ENCODE measurements at regions not wholly inside any gene's neighbourhood (a gene's known extent, or its start where the extent isn't known, plus 50 kb on each side); places are given as distances from the start of the nearest gene placed in this dataset.

DNA sequence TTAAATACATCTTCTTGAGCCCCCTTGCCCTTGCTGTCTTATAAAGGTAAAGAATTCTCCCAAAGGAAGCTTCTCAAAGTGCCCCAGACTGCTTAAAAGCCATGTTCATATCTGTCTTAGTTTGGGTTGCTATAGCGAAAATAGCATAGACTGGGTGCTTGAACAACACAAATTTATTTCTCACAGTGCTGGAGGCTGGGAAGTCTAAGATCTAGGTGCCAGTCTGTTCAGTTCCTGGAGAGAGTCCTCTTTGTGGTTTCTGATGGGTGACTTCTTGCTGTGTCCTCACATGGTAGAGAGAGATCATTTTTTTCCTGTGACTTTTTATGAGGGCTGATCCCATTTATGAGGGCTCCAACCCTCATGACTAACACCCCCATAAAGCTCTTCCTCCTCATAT, 486.7 kb upstream of the ADAMTS16 start:
- DNase-seq: no peak

DNA sequence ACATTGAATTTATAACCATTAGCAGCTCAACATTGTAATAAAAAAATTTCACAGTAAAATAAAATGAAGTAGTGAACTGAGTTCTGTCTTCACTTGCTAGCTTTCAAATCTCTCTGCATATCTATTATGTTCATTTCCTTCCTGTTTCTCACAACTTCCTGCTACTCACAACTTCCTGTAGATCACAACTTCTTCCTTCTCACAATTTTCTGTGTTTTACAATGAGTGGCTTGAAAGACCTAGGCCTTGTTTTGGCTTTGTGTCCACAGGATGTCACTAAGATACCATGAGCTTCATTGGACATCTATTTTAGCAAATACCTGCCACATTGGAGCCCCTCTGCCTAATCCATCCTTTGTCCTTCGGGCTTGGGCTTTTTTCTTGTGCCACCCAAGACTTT, 480.3 kb upstream of the ADAMTS16 start:
- no peak for DNase-seq

DNA sequence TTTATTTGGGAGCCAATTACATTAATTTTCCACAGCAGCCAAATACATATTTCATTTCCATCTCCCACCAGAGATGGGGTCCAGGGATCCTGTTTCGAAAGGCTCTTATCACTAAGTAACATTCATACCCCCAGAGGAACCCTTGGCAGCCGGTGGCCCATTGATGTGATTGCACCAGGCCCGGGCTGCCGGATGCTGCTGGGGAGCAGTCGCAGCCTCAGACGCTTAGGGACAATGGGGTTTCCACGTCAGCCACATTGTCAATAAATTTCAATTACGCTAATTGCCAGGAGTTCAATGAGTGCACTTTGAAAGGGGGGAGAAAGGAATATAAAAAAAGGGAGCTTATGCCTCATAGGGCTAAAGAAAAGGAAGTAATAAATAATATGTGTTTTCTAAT, 478.8 kb upstream of the ADAMTS16 start:
- DNase-seq: no peak

DNA sequence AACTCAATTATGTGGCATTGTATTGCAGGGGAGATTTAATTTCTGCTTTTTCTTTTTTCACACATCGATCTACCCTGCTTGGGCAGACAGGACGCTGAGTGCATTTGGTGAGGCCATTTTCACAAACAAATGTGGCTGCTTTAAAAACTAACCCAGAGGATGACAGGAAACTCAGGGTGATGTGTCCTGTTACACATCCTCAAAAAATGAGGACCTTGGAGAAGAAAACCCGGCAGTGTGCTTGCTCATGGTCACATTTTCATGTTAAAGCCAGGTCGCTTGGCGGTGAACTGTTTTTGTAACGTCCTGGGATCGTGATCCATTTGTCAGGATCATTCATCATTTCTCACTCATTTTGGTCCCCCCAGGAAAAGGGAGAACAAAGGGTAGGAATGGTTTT, 478.3 kb upstream of the ADAMTS16 start:
- DNase-seq: peak; percentile 82

DNA sequence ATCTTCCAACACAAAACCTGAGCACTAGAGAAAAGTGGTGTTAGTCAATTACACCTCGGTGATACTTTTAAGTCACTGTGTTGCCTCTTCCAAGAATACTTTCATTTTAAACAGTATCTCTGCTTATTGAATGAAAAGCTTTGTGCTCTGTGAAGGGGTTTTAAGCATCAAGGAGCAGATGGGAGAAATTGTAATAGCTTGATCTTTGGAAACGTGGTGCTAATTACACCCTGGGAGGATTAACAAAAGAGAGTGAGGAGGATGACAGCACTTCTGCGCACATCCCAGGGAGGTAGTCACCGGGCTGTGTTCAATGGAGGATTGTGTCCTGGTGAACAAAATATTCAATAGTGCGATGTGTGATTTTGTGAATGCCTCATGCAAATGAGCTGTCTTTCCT, 477.4 kb upstream of the ADAMTS16 start:
- DNase-seq: no peak

DNA sequence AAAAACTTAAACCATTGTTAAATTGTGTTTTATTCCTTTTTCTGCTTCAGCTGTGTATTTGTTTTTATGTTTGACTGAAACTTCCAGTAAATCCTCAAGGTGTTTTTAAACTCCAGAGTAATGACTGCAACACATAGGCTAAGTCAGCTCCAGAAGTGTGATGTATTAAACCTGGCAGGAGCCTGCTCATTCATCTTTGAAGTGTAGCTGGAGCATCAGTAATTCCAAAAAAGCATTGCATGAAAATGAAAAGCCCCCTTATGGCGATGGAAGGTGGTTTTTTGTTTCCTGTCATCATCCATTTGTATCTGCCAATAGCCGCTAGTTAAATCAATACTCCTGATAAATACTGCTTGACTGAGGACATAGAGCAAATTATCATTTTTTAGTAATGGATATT, 474.2 kb upstream of the ADAMTS16 start:
- DNase-seq: no peak

DNA sequence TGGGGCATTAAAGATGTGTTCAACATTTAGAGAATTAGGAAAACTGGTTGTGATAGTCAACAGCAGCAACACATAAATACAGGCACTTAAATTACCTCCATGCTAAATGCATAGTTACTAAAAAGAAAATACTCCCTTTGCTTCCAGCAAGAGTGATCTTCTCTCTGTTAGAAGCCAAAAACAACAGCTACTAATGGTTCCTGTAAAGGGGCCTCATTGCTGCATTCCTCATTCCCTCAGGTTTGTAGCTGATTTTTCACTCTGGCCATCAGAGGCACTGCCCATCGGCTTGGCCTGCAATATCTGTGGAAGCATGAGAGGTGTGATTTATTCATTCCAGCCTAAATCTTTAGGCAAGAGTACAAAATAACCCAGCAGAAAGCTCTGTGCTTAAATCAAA, 466.0 kb upstream of the ADAMTS16 start:
- DNase-seq: peak; percentile 9

DNA sequence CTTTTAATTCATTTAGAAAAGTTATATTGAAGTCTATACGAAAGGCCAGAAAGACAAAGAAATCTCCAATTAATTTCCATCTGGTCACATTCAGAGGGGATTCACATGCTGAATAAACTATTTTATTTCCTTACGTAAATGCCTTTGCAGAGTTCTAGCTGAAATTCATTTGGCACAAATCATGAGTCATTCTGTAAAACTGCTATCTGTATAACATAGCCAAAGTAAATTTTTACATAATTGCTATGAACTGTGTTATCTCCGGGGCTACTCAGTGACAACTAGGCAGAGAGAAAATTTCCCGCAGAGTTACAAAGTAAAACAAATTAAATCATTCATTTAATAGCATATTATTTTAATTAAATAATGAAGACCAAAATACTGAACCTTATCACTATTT, 463.2 kb upstream of the ADAMTS16 start:
- DNase-seq: peak; percentile 67

DNA sequence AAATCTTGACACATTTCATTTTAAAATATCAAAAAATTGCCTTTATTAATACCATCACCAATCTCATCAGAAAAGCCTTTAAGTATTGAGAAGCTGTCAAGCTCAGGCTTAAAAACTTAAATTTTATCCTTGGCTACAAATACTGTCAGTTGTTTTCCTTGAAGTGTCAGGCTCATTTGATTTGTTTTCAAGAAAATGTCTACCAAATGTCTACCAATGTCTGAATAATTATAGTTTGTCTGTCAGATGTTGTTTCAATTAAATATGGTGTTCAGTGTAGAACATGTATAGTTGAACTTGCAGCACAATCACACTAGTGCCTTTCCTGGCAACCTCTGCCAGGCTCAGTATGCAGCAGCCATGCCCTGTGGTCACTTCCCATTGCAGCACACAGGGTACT, 455.2 kb upstream of the ADAMTS16 start:
- DNase-seq: no peak

DNA sequence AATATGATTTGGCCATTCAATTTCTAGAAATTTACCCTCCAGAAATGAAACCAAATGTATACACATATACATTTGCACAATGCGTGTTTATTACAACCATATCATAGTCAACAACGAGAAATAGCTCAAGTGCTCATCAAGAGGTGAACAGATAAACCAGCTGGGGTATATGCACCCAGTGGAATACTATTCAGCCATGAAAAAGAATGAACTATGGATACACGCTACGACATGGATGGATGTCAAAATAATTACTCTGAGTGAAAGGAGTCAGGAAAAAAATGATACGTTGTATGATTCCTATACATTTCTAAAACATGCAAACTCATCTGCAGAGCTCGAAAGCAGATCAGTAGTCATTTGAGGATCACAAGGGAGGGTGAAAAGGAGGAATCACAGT, 441.5 kb upstream of the ADAMTS16 start:
- DNase-seq: no peak

DNA sequence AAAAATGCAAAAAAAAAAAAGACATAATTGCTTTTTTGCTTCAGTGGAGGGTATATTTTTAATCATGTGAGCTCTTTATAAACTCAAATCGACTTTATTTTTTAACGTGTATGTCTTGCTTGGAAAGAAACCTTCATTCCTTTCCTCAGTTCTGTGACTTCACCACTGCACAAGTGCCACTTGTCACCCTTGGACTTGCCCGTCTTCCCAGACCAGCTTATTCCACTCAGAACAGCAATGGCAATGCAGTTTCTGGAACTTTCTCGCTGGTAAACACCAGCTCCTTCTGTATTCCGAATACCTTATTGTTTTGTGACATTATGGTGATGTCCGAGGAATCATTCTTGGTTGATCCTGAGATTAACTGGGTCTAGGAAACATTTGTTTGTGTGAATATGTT, 440.5 kb upstream of the ADAMTS16 start:
- no peak for DNase-seq

DNA sequence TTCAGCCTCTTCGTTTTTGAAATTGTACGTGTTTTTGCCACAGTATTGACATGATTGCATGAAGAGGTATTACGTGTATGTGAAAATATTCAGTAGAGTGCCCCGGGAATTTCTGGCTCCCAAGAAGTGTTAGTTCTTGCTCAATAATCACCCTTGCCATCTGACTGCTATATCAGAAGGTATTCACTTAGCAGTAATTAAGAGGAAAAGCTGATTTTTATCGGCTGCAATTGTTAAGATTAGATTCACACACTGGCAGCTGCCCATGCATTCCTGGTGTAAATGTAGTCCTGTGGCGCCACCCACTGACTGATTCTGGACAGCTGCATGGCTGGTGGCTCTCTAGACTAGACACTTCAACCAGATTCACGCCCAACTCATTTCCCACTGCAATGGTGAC, 440.1 kb upstream of the ADAMTS16 start:
- DNase-seq: peak; percentile 72

DNA sequence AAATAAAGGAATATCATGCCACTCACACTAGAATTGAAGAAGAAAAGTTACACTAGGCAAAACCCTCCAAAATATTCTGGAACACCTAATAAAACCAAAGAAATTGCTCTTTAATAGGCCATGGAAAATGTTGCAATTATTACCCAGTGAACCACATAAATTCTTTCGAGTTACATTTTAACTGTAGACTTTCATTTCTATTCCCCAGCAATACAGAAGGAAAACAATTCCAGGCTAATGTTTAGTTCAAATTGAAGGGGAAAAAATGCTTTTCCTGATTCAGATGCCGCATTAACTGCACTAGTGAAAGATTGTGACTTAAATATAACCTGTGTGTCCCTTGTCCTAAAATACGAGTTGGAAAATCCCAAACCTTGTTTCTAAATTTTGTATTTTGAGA, 439.3 kb upstream of the ADAMTS16 start:
- DNase-seq: no peak

DNA sequence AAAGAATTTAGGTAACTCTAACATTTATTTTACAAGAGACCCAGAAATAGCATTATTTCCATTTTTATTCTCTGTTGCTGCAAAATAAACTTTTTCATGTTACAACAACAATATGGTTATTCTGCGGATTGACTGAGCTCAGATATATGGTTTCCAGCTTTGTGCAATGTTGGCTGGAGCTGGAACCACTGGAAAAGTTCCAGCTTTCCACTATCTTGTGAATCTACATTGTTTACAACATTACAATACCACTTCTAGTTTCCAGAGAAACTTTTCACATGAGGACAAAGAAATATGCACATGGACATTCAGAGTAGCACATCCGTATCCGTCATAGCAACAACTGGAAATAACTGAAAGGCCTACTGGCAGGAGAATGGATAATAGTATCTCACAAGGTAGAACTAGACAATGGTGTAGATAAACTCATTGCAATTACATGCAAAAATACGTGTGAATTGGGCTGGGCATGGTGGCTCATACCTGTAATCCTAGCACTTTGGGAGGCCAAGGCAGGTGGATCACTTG, 436.1 kb upstream of the ADAMTS16 start:
- no peak for DNase-seq

DNA sequence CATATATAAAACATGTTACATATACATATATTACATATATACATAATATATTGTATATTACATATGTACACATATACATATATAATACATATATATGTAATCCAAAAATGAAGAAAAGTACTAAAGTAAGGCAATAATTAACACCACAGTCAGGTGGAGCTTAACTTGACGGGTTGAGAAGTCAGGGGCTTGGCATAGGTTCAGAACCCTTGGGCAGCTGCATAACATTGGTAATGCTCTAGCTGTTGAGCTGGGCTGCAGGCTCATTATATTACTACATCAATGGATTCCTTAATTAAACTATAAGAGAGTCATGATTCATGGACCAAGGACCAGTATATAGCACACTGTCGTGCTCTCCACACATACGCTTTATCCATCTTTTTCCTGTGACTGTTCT, 435.2 kb upstream of the ADAMTS16 start:
- DNase-seq: no peak

DNA sequence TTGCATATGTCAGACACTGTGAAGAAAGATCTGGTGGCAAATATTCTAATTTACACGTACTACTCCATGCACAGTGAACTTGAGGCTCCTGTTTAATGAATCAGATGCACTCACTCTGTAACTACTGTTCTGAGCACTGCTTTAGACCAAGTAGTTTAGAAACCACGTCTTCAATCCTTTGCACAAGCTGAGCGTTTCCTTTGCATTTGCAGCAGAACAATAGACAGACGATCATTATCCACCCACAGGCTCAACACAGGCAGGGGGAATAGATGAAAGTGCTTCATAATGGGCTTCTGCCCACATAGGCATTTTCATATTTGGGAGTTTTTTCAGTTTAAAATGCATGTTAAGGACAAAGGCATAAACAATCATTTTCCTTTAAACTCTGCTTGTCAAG, 423.3 kb upstream of the ADAMTS16 start:
- no peak for DNase-seq

DNA sequence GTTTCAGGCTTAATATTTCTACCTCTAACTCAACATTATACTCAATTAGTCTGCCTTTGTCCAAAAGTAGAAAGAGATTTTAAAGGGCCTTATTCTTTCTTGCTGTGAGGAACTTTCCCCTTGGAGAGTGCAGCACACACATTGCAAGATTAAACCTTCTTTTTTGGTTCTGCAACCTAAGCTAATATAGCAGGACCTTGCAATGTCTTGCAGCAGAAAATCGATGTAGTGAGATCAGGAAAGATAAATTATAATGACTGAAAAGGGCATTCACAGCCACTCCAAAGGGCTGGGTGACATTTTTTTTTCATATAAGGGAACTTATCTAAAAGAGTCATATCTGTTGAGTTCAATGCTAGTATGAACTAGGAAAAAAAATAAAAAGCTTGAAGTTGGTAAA, 422.7 kb upstream of the ADAMTS16 start:
- no peak for DNase-seq

DNA sequence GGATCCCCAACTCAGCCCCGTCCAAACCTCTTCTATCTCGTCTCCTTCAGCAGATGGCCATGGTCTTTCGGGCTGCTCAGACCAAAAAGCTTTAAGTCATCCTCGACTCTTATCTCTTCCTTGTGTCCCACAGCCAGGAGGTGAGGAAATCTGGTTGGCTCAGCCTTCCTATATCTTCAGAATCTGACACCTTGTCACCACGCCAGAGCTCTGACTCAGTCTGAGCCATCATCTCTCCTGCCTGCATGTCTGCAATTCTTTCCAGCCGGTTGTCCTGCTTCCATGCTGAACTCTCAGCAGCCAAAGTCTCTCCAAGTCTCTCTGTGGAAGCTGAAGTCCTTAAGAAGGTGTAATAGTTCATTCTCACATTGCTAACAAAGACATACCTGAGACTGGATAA, 419.3 kb upstream of the ADAMTS16 start:
- peak; percentile 57 for DNase-seq

DNA sequence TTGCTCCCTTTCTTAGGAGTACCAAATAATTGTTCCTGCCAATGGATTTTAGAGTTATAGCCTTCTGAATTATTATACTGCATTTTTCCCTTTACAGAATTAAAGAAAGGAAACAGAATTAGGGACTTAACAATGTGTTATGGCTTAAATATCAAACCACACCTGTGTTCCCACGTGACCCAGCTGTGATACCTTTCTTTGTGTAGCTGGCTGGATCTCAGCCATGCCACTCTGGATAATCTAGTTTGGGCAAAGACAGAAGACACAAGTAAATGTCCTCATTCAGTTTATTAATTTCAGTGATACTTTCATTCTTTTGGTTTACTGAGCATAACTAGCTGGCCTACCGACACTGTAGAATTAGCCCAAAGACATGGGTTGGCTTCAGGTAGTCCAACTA, 417.2 kb upstream of the ADAMTS16 start:
- no peak for DNase-seq

DNA sequence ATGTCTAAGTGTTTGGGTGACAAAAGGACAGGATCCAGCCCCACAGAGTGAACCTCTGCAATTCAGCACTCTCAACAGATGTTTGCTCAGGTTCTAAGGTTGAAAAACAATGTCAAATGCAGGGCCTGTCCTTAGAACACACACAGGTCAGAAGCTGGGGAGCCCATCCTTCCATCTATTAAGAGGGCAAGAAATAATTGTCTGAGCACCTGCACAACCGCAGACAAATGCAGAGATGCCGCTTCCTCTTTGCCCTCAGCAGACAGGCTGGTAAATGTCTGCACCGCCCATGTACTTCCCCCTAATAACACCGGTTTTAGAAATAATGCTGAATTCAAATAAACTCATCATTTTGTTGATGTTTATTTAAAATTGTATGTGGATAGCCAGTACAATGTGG, 414.5 kb upstream of the ADAMTS16 start:
- DNase-seq: no peak

DNA sequence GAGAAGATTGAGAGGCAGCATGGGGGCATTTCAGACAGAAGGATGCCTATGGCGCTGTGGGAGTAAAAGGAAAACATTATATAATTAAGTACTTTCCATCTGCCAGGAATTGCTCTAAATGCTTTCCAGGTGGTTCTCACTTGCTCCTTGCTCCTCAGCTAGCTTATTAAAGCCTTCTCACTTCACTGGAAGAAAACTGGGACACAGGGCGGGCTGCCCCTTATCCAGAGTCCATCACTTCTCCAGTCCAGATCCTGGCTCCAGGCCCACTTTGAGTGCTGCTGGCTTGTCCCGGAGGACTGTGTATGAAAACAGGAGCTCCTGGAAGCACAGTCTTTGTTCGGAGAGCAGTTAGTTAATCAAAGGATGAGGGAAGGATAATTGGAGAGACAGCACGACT, 409.9 kb upstream of the ADAMTS16 start:
- DNase-seq: no peak

DNA sequence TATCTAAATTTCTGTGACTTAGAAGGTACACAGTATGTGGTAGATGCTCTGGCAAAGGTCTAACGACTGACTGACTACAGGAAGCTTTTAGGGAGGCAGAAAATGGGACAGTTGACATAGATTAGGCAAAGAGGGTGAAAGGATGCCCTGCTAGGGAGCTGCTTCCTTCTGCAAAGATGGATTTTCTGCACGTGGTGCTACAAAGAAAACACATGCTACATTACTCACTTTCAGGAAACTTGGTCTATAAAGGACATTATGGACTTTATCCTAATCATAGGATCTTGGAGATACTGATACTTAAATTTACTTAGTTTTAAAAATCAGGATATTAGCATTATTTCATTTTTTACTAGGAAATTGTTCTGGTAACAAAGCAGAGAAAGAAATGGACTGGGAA, 405.8 kb upstream of the ADAMTS16 start:
- no peak for DNase-seq

DNA sequence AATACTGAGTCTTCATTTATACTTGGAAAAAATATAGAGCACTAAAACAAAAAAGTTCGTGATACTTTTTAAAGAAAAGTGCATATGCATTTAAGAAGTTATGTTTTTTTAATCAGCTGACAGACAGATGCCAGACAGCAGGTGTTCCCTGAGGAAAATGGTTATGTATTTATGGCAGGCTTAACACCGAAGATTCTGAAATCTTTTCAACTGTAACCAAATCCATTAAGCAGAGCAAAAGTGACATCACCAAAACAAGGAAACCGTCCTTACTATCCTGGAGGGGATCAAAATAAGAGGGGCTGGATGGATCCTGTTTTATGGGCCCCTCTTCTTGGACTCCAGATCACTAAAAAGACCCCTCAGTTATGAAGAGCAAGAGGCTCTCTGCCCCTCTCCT, 404.9 kb upstream of the ADAMTS16 start:
- no peak for DNase-seq

DNA sequence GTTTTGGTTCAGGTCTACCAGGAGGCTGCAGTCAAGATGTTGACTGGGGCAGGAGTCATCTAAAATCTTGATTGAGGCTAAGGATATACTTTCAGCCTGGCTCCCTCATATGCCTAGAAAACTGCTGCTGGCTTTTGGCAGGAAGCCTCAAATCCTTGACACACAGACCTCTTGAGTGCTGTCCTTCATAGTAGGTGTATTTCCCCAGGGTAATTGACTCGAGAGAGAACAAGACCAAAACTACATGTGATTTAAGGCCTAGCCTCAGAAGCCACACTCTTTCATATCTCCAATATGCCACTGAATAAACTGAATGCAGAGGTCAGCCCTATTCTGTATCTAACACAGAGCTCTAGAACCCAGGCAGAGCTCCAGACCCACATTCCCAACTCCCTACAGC, 402.3 kb upstream of the ADAMTS16 start:
- DNase-seq: no peak

DNA sequence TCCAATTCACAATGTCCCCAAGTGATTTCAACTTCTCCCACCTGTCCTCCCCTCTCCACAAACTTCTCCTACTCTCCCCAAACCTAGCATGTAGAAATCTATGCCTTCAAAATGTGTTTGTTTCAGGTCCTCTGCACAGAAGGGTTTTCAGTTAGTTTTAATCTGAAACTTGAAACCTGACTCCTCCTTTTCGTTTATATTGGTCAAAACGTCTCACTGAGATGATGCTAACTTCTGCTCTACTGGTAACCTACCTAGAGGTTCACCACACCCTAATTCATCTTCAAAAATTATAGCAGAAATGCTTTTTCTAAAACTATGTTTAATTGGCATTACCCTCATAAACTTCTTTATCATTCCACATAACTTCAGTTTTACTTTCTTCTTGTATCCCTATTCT, 401.8 kb upstream of the ADAMTS16 start:
- DNase-seq: no peak

DNA sequence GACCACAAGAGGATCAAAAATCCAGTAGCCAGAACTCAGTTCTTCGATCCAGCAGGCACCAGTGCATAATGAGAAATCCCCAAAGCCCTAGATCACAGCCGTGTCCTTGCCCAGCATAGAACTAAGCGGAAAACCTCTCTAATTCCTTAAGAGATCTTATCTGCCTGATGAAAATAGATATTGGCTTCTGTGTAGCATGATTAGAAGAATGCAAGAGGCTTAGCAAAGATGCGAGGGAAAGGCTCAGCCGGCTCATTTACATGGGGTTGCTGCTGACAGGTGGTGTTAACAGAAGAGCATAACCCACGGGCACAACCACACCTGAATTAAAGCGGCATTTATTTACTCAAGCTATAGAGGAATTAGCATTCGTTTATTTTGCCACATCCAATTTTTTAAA, 400.0 kb upstream of the ADAMTS16 start:
- DNase-seq: no peak

Measured in fibroblast of skin of back (primary cell).